ENCODE measurements at regions not wholly inside any gene's neighbourhood (a gene's known extent, or its start where the extent isn't known, plus 50 kb on each side); places are given as distances from the start of the nearest gene placed in this dataset.

GRCh38 chr10:47207281-47207615 is 92.7 kb upstream of the GDF10 start:
- TF ChIP-seq EZH2phosphoT487 (IDR thresholded peaks at IDR 0.05; ENCODE audit: low read length) (no peak), CTCF (IDR thresholded peaks at IDR 0.05; ENCODE audit: low read length) (no peak), EZH2 (optimal IDR thresholded peaks at IDR 0.05; ENCODE audit: low read depth, low read length) (no peak)
